Ramos (cell line): ENCODE measurements at regions not wholly inside any gene's neighbourhood (a gene's known extent, or its start where the extent isn't known, plus 50 kb on each side); places are given as distances from the start of the nearest gene placed in this dataset.

Experiments
- in situ Hi-C: fragments of 300-500 bp; cut with MboI; formaldehyde crosslinking; loops from one replicate; pipeline ENCODE4 v1.14.3; 2022; ENCODE audit warnings: low sequenced_read_pairs; ENCODE audit not compliant: unreplicated experiment

- in situ Hi-C loops = no loop called here
Measured at GRCh38 chr13:33891196-33891742, 73.3 kb downstream of the RFC3 start.

GRCh38 chr13:33893559-33893958 is 75.6 kb downstream of the RFC3 start:
- in situ Hi-C loops = no loop called here

GRCh38 chr13:33904431-33904830 is 86.5 kb downstream of the RFC3 start:
- in situ Hi-C loops = no loop called here

- in situ Hi-C loops = no loop called here
Measured at GRCh38 chr13:33908116-33908515, 90.2 kb downstream of the RFC3 start.

- in situ Hi-C loops = no loop called here
Measured at GRCh38 chr13:33910255-33910654, 92.3 kb downstream of the RFC3 start.

- in situ Hi-C loops = no loop called here
Measured at GRCh38 chr13:33911521-33911920, 93.6 kb downstream of the RFC3 start.

GRCh38 chr13:33913829-33914228 is 95.9 kb downstream of the RFC3 start:
- in situ Hi-C loops = no loop called here

GRCh38 chr13:33917190-33917589 is 99.2 kb downstream of the RFC3 start:
- in situ Hi-C loops = no loop called here

- in situ Hi-C loops = no loop called here
Measured at GRCh38 chr13:33918199-33918932, 100.4 kb downstream of the RFC3 start.

GRCh38 chr13:33919120-33919519 is 101.2 kb downstream of the RFC3 start:
- in situ Hi-C loops = no loop called here

- in situ Hi-C loops = loop anchor here (25.0 kb wide), 1 partner anchor 1237 kb away; no protein-coding TSS in a partner anchor
Measured at GRCh38 chr13:33925563-33925962, 107.6 kb downstream of the RFC3 start.

- in situ Hi-C loops = loop anchor here (25.0 kb wide), 1 partner anchor 1235 kb away; no protein-coding TSS in a partner anchor
Measured at GRCh38 chr13:33927315-33927714, 109.4 kb downstream of the RFC3 start.

- in situ Hi-C loops = loop anchor here (25.0 kb wide), 1 partner anchor 1231 kb away; no protein-coding TSS in a partner anchor
Measured at GRCh38 chr13:33931397-33932311, 113.7 kb downstream of the RFC3 start.

- in situ Hi-C loops = loop anchor here (25.0 kb wide), 1 partner anchor 1229 kb away; no protein-coding TSS in a partner anchor
Measured at GRCh38 chr13:33932769-33933406, 114.9 kb downstream of the RFC3 start.

- in situ Hi-C loops = loop anchor here (25.0 kb wide), 1 partner anchor 1228 kb away; no protein-coding TSS in a partner anchor
Measured at GRCh38 chr13:33933810-33934209, 115.9 kb downstream of the RFC3 start.

GRCh38 chr13:33934343-33934742 is 116.4 kb downstream of the RFC3 start:
- in situ Hi-C loops = loop anchor here (25.0 kb wide), 1 partner anchor 1228 kb away; no protein-coding TSS in a partner anchor

- in situ Hi-C loops = loop anchor here (25.0 kb wide), 1 partner anchor 1227 kb away; no protein-coding TSS in a partner anchor
Measured at GRCh38 chr13:33934951-33935371, 117.0 kb downstream of the RFC3 start.

- in situ Hi-C loops = loop anchor here (25.0 kb wide), 1 partner anchor 1226 kb away; no protein-coding TSS in a partner anchor
Measured at GRCh38 chr13:33935969-33936368, 118.0 kb downstream of the RFC3 start.

GRCh38 chr13:33937373-33938098 is 119.6 kb downstream of the RFC3 start:
- in situ Hi-C loops = loop anchor here (25.0 kb wide), 1 partner anchor 1225 kb away; no protein-coding TSS in a partner anchor
